ENCODE measurements at regions not wholly inside any gene's neighbourhood (a gene's known extent, or its start where the extent isn't known, plus 50 kb on each side); places are given as distances from the start of the nearest gene placed in this dataset.

DNA sequence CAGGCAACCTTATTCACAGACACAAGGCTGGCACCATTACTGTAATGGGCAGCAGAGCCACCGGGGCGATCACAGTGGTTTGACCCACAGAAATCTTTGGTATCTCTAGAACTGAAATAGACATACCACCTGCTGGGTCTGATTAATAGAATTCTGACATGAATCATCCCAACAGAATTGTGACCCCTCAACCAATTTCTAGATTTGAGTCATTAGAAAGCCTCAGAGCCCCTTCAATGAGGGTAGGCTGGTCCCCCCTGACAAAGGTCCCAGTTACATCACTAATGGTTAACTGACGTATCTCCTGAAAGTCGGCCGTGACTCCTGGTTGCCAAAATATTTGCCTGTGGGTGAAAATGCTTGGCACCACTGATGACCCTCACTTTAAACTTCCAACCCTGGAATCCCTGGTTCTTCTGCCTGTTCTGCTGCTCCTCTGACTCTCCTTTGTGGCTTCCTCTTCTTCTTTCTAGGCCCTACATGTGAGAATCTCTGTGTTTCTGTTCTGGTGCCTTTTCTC is 124.9 kb upstream of the ARID1B start:
- TF ChIP-seq, protein P1, sequence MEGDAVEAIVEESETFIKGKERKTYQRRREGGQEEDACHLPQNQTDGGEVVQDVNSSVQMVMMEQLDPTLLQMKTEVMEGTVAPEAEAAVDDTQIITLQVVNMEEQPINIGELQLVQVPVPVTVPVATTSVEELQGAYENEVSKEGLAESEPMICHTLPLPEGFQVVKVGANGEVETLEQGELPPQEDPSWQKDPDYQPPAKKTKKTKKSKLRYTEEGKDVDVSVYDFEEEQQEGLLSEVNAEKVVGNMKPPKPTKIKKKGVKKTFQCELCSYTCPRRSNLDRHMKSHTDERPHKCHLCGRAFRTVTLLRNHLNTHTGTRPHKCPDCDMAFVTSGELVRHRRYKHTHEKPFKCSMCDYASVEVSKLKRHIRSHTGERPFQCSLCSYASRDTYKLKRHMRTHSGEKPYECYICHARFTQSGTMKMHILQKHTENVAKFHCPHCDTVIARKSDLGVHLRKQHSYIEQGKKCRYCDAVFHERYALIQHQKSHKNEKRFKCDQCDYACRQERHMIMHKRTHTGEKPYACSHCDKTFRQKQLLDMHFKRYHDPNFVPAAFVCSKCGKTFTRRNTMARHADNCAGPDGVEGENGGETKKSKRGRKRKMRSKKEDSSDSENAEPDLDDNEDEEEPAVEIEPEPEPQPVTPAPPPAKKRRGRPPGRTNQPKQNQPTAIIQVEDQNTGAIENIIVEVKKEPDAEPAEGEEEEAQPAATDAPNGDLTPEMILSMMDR (IDR thresholded peaks at IDR 0.05; ENCODE audit: low read depth, low read length, missing control alignments), result no peak
- no peak overlapping the region for H3K4me3 ChIP-seq (ENCODE audit: low read depth, low read length)
- in situ Hi-C loops (cut with HindIII; ENCODE audit: low sequenced_read_pairs), result no loop called here
- DNase-seq (ENCODE audit: low read depth), result no peak

DNA sequence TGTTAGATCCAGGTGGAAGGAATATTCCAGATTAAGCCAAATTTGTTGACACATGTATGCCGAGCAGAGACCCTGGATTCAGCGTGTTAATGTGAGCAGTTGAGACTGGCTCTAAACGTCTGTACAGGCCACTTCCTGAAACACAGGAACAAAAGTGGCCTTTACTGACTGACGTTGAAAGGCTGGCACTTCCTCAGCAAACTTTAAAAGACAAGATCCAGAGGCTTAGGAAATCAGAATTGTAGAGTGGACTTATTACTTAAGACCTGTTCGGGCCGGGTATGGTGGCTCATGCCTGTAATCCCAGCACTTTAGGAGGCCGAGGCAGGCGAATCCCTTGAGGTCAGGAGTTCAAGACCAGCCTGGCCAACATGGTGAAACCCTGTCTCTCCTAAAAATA is 125.7 kb upstream of the ARID1B start:
- TF ChIP-seq, protein P1 (IDR thresholded peaks at IDR 0.05; ENCODE audit: low read depth, low read length, missing control alignments), result no peak
- in situ Hi-C loops (cut with HindIII; ENCODE audit: low sequenced_read_pairs), result no loop called here
- no peak for DNase-seq (ENCODE audit: low read depth)
- no peak overlapping the region for H3K4me3 ChIP-seq (ENCODE audit: low read depth, low read length)

DNA sequence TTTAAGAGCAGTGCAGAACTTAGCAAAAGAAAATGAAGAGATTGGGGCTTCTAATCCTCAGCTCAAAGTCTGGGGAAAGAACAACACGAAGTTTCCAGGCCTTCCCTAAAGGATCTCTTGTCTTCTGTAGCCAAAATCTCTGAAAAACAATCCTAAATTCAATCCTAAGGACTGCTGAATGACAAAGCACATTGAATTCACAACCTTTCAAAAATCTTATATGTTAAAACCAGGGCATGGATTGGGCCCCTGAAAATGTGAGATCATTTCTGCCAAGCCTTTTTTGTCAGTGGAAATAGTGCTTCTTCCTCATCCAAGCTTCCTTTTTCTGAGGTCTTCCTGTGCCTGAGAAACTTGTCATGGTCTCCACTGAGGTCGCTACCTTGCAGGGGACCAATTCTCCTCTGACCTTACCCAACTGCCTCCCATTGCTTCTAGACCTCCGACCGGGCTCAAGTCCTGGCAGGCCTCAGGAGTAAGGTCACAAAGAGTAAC is 126.2 kb upstream of the ARID1B start:
- in situ Hi-C loops (cut with HindIII; ENCODE audit: low sequenced_read_pairs), result no loop called here
- DNase-seq (ENCODE audit: low read depth), result no peak
- TF ChIP-seq, protein P1 (IDR thresholded peaks at IDR 0.05; ENCODE audit: low read depth, low read length, missing control alignments), result no peak
- no peak overlapping the region for H3K4me3 ChIP-seq (ENCODE audit: low read depth, low read length)

DNA sequence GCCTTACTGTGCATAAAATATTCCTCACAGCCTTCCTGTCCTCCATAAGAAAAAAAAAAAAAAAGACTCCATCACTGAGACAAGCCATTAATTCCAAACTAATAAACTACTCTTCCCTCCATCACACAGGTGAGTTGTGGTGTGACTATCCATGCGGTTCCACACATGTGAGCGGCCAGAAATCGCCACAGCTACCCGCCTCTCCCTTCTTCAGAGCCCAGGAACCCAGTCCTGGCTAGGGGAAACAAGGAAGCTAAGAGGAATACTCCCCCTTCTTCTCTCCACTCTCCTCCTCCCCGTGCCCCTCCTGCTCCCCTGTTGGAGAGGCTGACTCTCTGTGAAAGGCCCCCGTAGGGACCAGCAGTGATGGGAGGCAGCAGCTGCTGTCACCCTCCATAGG is 128.6 kb upstream of the ARID1B start:
- H3K4me3 ChIP-seq (ENCODE audit: low read depth, low read length), result no peak overlapping the region
- in situ Hi-C loops (cut with HindIII; ENCODE audit: low sequenced_read_pairs), result no loop called here
- no peak for DNase-seq (ENCODE audit: low read depth)
- TF ChIP-seq, protein P1 (IDR thresholded peaks at IDR 0.05; ENCODE audit: low read depth, low read length, missing control alignments), result no peak

DNA sequence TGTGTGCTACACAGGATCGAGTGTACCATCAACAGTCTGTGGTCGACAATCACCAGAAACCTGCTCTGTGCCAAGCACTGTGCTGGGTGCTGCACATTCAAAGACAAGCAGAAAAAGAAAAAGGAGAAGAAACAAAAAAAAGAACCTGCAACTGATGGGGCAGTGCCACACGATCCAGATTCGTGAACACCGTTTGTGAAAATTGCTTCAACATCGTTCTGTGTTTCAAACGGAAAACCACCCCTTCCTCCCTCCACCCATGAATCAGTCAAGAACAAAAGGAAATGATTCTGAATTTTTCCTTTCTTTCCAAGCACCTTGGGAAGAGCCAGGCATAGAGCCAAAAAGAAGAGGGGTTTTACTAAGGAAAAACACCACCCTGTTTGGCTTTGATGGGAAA is 129.2 kb upstream of the ARID1B start:
- in situ Hi-C loops (cut with HindIII; ENCODE audit: low sequenced_read_pairs), result no loop called here
- no peak overlapping the region for H3K4me3 ChIP-seq (ENCODE audit: low read depth, low read length)
- TF ChIP-seq, protein P1 (IDR thresholded peaks at IDR 0.05; ENCODE audit: low read depth, low read length, missing control alignments), result no peak
- DNase-seq (ENCODE audit: low read depth), result no peak

DNA sequence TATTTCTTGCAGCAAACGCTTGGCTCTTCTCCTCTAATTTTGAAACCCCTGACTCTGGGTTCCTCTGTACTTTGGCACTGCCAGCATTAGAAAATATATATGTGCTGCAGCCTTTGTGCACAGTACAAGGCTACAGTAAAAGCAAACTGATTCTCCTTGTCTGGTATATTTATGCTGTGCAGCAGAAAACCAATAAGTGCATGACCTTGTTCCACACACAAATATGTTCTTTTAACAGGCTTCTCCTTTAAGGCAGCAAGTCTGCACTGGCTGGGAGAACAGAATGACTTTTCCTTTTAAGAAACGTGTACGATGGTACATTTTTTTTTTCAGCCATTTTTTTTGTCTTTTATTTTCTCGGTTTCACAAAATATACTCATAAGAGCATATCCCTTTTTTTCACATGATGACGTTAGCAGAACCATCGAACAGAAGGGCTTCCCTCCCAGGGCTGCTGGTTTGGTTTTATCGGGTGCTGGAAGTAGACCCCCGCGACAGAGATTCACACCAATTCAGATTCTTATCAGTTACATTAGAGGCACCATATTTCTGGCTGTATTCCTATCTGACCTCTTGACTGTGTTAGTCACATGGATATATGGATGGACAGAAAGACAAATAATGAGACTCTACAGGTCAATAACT is 129.9 kb upstream of the ARID1B start:
- no peak overlapping the region for H3K4me3 ChIP-seq (ENCODE audit: low read depth, low read length)
- in situ Hi-C loops (cut with HindIII; ENCODE audit: low sequenced_read_pairs), result no loop called here
- TF ChIP-seq, protein P1 (IDR thresholded peaks at IDR 0.05; ENCODE audit: low read depth, low read length, missing control alignments), result no peak
- DNase-seq (ENCODE audit: low read depth), result no peak

All from astrocyte of the cerebellum (primary cell).